ENCODE measurements at regions not wholly inside any gene's neighbourhood (a gene's known extent, or its start where the extent isn't known, plus 50 kb on each side); places are given as distances from the start of the nearest gene placed in this dataset.

DNA sequence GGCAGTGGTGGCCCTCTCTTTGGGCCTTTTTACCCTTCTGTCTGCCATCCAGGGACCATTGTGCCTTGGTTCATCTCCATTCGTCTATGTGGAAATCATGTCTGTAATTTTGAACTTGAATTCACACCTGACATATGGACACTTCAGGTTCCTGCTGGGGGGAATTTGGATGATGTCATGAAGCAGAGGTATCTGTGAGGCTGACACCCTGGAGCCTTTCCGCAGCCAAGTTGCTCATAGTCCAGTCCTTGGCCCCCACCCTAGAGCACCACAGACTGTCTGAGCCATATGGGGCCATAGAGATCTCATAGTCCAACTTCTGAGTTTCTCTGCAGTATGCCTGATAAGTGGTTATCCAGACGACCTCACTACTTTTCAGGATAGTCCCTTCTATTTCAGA lies 147.7 kb upstream of the CACNA1E start:
- no peak for TF ChIP-seq EZH2 (IDR thresholded peaks at IDR 0.05; ENCODE audit: low read length)
- TF ChIP-seq, protein P1, sequence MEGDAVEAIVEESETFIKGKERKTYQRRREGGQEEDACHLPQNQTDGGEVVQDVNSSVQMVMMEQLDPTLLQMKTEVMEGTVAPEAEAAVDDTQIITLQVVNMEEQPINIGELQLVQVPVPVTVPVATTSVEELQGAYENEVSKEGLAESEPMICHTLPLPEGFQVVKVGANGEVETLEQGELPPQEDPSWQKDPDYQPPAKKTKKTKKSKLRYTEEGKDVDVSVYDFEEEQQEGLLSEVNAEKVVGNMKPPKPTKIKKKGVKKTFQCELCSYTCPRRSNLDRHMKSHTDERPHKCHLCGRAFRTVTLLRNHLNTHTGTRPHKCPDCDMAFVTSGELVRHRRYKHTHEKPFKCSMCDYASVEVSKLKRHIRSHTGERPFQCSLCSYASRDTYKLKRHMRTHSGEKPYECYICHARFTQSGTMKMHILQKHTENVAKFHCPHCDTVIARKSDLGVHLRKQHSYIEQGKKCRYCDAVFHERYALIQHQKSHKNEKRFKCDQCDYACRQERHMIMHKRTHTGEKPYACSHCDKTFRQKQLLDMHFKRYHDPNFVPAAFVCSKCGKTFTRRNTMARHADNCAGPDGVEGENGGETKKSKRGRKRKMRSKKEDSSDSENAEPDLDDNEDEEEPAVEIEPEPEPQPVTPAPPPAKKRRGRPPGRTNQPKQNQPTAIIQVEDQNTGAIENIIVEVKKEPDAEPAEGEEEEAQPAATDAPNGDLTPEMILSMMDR (optimal IDR thresholded peaks at IDR 0.05 in 1 of 3, IDR thresholded peaks at IDR 0.05 in 1 of 3, conservative IDR thresholded peaks at IDR 0.05 in 1 of 3; ENCODE audit: extremely low read depth in 1 of 3, insufficient read depth in 2 of 3, low read length in 3 of 3): no peak
- Histone ChIP-seq H2AFZ (ENCODE audit: control insufficient read depth, low read length) (no peak overlapping the region), H3K79me2 (ENCODE audit: control insufficient read depth, insufficient read depth, low read length) (no peaks in the 10 kb centered on the region), H4K20me1 (ENCODE audit: control insufficient read depth, extremely low read depth, insufficient read depth, low read length) (no peaks in the 10 kb centered on the region), H3K36me3 (ENCODE audit: control insufficient read depth in 2 of 2, extremely low read depth in 1 of 2, insufficient read depth in 2 of 2, low read length in 2 of 2) (no peaks in the 10 kb centered on the region), H3K4me1 (ENCODE audit: control insufficient read depth, extremely low read depth, insufficient read depth, low read length) (no peaks in the 10 kb centered on the region), H3K27ac (ENCODE audit: control insufficient read depth, insufficient read depth, low read length) (no peak overlapping the region), H3K9ac (ENCODE audit: control insufficient read depth, extremely low read depth, insufficient read depth, low read length) (no peak overlapping the region), H3K9me3 (ENCODE audit: control insufficient read depth, low read depth, low read length) (no peaks in the 10 kb centered on the region), H3K27me3 (ENCODE audit: control insufficient read depth, extremely low read depth, insufficient read depth, low read length) (no peaks in the 10 kb centered on the region), H3K4me2 (ENCODE audit: control insufficient read depth, extremely low read depth, insufficient read depth, low read depth, low read length) (no peak overlapping the region), H3K4me3 (ENCODE audit: control insufficient read depth in 2 of 3, extremely low read depth in 1 of 3, insufficient read depth in 2 of 3, low read depth in 1 of 3, low read length in 3 of 3) (no peak overlapping the region), H3K9me1 (ENCODE audit: control insufficient read depth, extremely low read depth, insufficient read depth, low read length) (no peaks in the 10 kb centered on the region)
- dilution Hi-C loops (cut with MboI; ENCODE audit: extremely low pct_ligation_motif_present, low sequenced_read_pairs): no loop called here
- DNase-seq (ENCODE audit: low read depth, low spot score) (no peak), FAIRE-seq (no peak)

DNA sequence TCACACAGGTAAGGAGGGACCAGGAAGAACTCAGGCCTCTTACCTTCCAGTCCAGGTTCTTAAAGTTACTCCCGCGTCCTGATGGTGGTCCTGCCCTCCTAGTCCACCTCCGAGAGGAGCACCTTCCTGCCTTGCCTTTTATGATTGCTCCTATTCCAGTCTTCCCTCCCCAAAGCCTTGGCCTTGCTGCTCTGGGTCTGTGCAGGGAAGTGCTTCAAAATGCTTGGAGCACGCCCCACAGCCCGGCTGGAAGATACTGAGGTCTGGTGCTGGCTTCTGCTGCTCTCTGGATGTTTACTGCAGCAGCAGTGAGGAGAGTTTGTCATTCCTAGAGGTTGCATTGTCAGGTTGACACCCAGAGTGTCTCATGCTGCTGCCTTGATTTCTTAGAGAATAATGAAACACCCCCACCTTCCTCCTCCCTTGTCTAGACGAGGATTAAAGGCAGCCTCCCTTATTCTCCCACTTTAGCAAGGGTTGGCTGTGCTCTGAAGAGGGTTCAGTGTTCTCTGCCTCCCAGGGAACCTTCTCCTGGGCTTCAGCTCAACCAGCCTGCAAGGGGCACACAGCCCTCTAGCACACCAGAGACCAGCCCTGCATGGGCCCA lies 142.2 kb upstream of the CACNA1E start:
- H3K27ac ChIP-seq (ENCODE audit: control insufficient read depth, insufficient read depth, low read length): no peak overlapping the region
- H3K9me3 ChIP-seq (ENCODE audit: control insufficient read depth, low read depth, low read length): peaks cover 6% of the 10 kb centered on the region
- H3K79me2 ChIP-seq (ENCODE audit: control insufficient read depth, insufficient read depth, low read length): no peaks in the 10 kb centered on the region
- H3K4me2 ChIP-seq (ENCODE audit: control insufficient read depth, extremely low read depth, insufficient read depth, low read depth, low read length): no peak overlapping the region
- no peaks in the 10 kb centered on the region for H3K9me1 ChIP-seq (ENCODE audit: control insufficient read depth, extremely low read depth, insufficient read depth, low read length)
- H2AFZ ChIP-seq (ENCODE audit: control insufficient read depth, low read length): no peak overlapping the region
- no peak for DNase-seq (ENCODE audit: low read depth, low spot score)
- FAIRE-seq: no peak
- no peaks in the 10 kb centered on the region for H4K20me1 ChIP-seq (ENCODE audit: control insufficient read depth, extremely low read depth, insufficient read depth, low read length)
- dilution Hi-C loops (cut with MboI; ENCODE audit: extremely low pct_ligation_motif_present, low sequenced_read_pairs): no loop called here
- H3K36me3 ChIP-seq (ENCODE audit: control insufficient read depth in 2 of 2, extremely low read depth in 1 of 2, insufficient read depth in 2 of 2, low read length in 2 of 2): no peaks in the 10 kb centered on the region
- no peak overlapping the region for H3K9ac ChIP-seq (ENCODE audit: control insufficient read depth, extremely low read depth, insufficient read depth, low read length)
- H3K4me1 ChIP-seq (ENCODE audit: control insufficient read depth, extremely low read depth, insufficient read depth, low read length): peaks cover 6% of the 10 kb centered on the region
- H3K27me3 ChIP-seq (ENCODE audit: control insufficient read depth, extremely low read depth, insufficient read depth, low read length): peaks cover 3% of the 10 kb centered on the region
- no peak overlapping the region for H3K4me3 ChIP-seq (ENCODE audit: control insufficient read depth in 2 of 3, extremely low read depth in 1 of 3, insufficient read depth in 2 of 3, low read depth in 1 of 3, low read length in 3 of 3)
- TF ChIP-seq EZH2 (IDR thresholded peaks at IDR 0.05; ENCODE audit: low read length): no peak
- TF ChIP-seq, protein P1 (optimal IDR thresholded peaks at IDR 0.05 in 1 of 3, IDR thresholded peaks at IDR 0.05 in 1 of 3, conservative IDR thresholded peaks at IDR 0.05 in 1 of 3; ENCODE audit: extremely low read depth in 1 of 3, insufficient read depth in 2 of 3, low read length in 3 of 3): no peak
